ENCODE measurements at regions not wholly inside any gene's neighbourhood (a gene's known extent, or its start where the extent isn't known, plus 50 kb on each side); places are given as distances from the start of the nearest gene placed in this dataset.
A peak's percentile ranks its signal among the peaks of the same experiment; 100 is the strongest.

GRCh38 chr20:48212806-48213509 lies 427.7 kb upstream of the SULF2 start:
- ATAC-seq (ENCODE audit: insufficient read depth, low read depth) (peak; percentile 49; the same call in 1 of the 3 replicates), DNase-seq (peak; percentile 13)
- no peak overlapping the region for H3K27ac ChIP-seq (ENCODE audit: low read length)
- H2AFZ ChIP-seq (ENCODE audit: low read depth, low read length): no peak overlapping the region
- no peak overlapping the region for H3K9ac ChIP-seq (ENCODE audit: low read depth, low read length)
- H3K79me2 ChIP-seq (ENCODE audit: insufficient read depth, low read length): no peaks in the 10 kb centered on the region
- TF ChIP-seq CTCF (IDR thresholded peaks at IDR 0.05; ENCODE audit: borderline replicate concordance, extremely low read depth, low read length, poor library complexity, severe bottlenecking) (no peak), EZH2 (IDR thresholded peaks at IDR 0.05; ENCODE audit: borderline replicate concordance, low read depth, low read length, severe bottlenecking) (no peak)
- no peak overlapping the region for H3K4me3 ChIP-seq (ENCODE audit: low read depth in 1 of 2, low read length in 2 of 2)
- H3K4me2 ChIP-seq (ENCODE audit: insufficient read depth, low read length): no peak overlapping the region
- no peaks in the 10 kb centered on the region for H3K27me3 ChIP-seq (ENCODE audit: insufficient read depth, low read length, poor library complexity)
- no peaks in the 10 kb centered on the region; the same call in 1 of the 2 replicates for H4K20me1 ChIP-seq (ENCODE audit: insufficient read depth, low read length)
- H3K36me3 ChIP-seq (ENCODE audit: insufficient read depth, low read length): no peaks in the 10 kb centered on the region
- no peaks in the 10 kb centered on the region for H3K9me3 ChIP-seq (ENCODE audit: insufficient read depth, low read length, severe bottlenecking)
- H3K4me1 ChIP-seq (ENCODE audit: insufficient read depth, low read length): no peaks in the 10 kb centered on the region

DNA sequence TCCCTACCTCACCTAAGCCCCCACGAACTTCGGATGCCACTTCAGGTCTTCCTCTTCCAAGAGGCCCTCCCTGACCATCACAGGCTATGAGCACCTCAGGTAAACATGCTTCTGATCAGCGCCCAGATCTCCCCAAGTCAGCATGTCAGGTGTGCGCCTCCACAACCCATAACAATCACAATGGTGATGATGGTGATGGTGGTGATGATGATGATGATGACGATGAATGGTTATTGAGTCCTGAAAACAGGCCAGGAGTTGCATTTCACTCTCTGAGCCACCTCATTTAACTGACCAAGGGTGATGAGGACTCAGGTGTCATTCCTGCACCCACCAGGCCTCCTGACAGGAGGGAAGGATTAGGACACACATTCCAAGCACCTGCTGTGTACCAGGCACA lies 426.6 kb upstream of the SULF2 start:
- Histone ChIP-seq H3K27me3 (ENCODE audit: insufficient read depth, low read length, poor library complexity) (no peaks in the 10 kb centered on the region), H3K4me2 (ENCODE audit: insufficient read depth, low read length) (no peak overlapping the region), H3K4me1 (ENCODE audit: insufficient read depth, low read length) (no peaks in the 10 kb centered on the region), H3K9me3 (ENCODE audit: insufficient read depth, low read length, severe bottlenecking) (no peaks in the 10 kb centered on the region), H3K27ac (ENCODE audit: low read length) (no peak overlapping the region), H2AFZ (ENCODE audit: low read depth, low read length) (no peak overlapping the region), H3K36me3 (ENCODE audit: insufficient read depth, low read length) (no peaks in the 10 kb centered on the region), H3K79me2 (ENCODE audit: insufficient read depth, low read length) (no peaks in the 10 kb centered on the region), H3K4me3 (ENCODE audit: low read depth in 1 of 2, low read length in 2 of 2) (no peak overlapping the region), H4K20me1 (ENCODE audit: insufficient read depth, low read length) (no peaks in the 10 kb centered on the region; the same call in 1 of the 2 replicates), H3K9ac (ENCODE audit: low read depth, low read length) (no peak overlapping the region)
- TF ChIP-seq CTCF (IDR thresholded peaks at IDR 0.05; ENCODE audit: borderline replicate concordance, extremely low read depth, low read length, poor library complexity, severe bottlenecking): no peak
- no peak for TF ChIP-seq EZH2 (IDR thresholded peaks at IDR 0.05; ENCODE audit: borderline replicate concordance, low read depth, low read length, severe bottlenecking)
- DNase-seq (no peak), ATAC-seq (ENCODE audit: insufficient read depth, low read depth) (no peak)

DNA sequence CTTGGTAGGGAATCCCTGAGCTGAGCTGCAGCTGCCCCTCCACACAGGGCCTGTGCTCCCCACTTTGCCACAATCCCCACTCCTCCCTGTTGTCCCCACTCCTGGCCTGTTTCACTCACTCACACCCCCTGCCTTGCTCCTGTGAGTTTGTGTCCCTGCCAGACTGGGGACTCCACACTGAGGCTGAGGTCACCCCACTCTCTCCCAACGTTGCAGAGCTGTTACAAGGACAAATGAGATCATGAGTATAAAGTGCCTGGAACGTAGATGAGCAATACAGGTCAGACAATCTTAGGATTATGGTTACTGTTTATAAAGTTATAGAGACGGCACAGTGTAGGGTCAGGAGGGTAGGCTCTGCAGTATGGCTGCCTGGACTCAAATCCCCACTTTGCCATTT lies 426.0 kb upstream of the SULF2 start:
- H3K4me2 ChIP-seq (ENCODE audit: insufficient read depth, low read length): no peak overlapping the region
- H3K36me3 ChIP-seq (ENCODE audit: insufficient read depth, low read length): no peaks in the 10 kb centered on the region
- no peak overlapping the region for H3K9ac ChIP-seq (ENCODE audit: low read depth, low read length)
- DNase-seq (no peak), ATAC-seq (ENCODE audit: insufficient read depth, low read depth) (no peak)
- no peak overlapping the region for H3K27ac ChIP-seq (ENCODE audit: low read length)
- TF ChIP-seq EZH2 (IDR thresholded peaks at IDR 0.05; ENCODE audit: borderline replicate concordance, low read depth, low read length, severe bottlenecking): no peak
- no peak for TF ChIP-seq CTCF (IDR thresholded peaks at IDR 0.05; ENCODE audit: borderline replicate concordance, extremely low read depth, low read length, poor library complexity, severe bottlenecking)
- no peaks in the 10 kb centered on the region for H3K79me2 ChIP-seq (ENCODE audit: insufficient read depth, low read length)
- no peaks in the 10 kb centered on the region; the same call in 1 of the 2 replicates for H4K20me1 ChIP-seq (ENCODE audit: insufficient read depth, low read length)
- no peak overlapping the region for H3K4me3 ChIP-seq (ENCODE audit: low read depth in 1 of 2, low read length in 2 of 2)
- no peaks in the 10 kb centered on the region for H3K27me3 ChIP-seq (ENCODE audit: insufficient read depth, low read length, poor library complexity)
- no peaks in the 10 kb centered on the region for H3K9me3 ChIP-seq (ENCODE audit: insufficient read depth, low read length, severe bottlenecking)
- H2AFZ ChIP-seq (ENCODE audit: low read depth, low read length): no peak overlapping the region
- no peaks in the 10 kb centered on the region for H3K4me1 ChIP-seq (ENCODE audit: insufficient read depth, low read length)
